ENCODE measurements at regions not wholly inside any gene's neighbourhood (a gene's known extent, or its start where the extent isn't known, plus 50 kb on each side); places are given as distances from the start of the nearest gene placed in this dataset.

DNA sequence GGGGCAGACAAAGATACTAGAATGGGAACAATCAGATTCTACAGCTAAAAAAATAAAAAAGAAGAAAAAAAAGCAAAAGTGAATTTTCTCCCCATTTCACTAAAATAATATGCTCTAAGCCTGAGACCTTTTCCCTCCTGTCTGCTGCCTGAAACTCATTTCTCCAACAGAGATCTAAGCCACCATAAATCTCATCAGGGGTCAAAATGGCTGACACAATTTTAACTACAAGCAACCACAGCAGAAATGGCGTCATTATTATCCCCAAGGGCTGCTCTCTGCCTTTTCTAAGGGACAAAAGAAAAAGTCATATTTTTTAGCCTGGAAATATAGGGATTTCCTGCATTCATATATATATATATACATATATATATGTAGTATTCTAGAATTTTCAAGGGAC is 183.7 kb upstream of the CAMK1G start:
- no peak for DNase-seq (ENCODE audit: low read depth in 2 of 3, low spot score in 2 of 3)

DNA sequence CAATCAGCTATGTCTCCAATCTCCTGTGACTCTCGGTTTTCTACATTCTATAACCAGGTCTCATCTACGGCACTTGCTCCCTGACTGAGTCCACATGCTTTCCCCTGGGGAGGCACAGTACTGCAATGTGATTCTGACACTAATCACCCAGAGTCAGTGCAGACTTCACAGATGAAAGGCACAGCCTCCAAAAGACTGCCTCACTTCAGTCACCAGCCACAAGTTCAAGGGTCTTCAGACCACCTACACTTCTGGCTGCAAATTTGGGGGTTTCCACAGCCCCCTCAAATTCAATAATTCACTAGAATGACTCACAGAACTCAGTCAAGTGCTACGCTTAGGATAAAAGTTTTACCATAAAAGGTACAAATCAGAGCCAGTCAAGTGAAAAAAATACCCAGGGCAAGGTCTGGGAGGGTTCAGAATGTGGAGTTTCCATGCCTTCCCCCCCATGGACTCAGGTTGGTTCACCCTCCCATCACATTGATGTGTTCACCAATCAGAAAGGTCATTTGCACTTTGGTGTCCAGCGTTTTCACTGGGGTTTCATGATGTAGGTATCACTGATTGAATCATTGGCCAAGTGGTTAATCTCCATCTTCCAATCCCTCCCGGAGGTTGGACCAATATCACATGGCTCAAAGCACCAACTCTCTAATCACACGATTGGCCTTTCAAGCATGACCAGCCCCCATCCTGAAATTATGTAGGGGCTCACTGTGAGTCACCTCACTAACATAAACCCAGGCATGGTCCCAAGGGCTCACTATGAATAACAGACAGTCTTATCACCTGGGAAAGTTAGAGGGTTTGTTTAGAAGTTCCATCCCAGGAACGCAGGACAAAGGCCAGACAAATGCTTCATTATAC is 182.9 kb upstream of the CAMK1G start:
- DNase-seq (ENCODE audit: low read depth in 2 of 3, low spot score in 2 of 3) = no peak

DNA sequence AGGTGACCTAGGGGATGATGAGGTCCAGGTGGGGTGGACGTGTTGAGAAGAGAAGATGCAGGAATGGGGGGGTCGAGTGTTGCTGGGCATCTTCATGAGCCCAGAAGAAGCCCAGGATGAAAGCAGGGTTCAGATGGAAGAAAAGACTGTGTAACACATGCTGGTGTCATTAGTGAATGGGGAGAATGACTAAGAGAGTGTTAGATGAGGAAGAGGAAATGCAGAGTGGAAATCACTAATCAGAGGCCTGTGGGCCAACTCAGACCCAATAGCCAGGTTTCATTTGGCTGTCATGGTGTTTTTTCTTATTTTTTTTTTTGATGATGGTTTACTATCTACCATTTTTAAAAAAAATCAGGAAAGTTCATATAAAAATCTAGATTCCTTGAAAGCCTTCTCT is 180.8 kb upstream of the CAMK1G start:
- peak in 1 of 3 donors; percentile 40 for DNase-seq (ENCODE audit: low read depth in 2 of 3, low spot score in 2 of 3)

DNA sequence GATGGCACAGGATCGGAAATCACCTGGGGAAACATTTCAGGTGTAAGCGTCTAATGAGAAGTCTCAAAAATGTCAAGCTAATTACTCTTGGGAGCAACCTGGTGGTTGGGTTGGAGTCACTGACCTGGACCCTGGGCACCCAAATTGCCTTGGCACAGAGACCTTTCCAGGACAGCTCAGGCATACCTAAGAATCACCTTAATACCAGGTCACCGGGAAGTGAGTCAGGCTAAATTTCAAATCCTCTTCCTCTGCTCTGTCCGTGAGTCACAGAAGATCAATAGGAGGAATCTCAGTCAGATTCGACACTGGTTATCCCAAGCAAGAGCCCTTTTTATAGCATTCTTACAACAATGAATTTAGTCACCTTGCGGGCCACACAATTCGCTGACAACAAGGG is 179.6 kb upstream of the CAMK1G start:
- no peak for DNase-seq (ENCODE audit: low read depth in 2 of 3, low spot score in 2 of 3)

DNA sequence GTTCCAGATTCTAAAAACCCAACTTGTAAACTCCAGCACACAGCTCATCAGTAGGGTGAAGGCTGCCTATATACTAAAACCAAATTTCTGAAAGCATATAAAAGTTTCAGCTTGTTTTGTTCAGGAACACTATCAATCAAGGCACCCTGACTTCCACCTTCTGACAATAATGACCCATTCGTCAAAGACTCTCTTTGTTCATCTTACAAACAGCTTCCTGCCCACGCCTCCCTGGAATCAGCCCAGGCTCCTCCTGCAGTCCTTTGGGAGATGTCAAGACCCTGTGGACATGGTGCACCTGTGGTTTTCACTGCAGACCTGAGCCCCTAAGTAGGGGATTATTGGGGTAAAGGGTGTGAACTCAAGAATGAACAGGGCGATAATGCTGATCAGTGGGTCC is 178.9 kb upstream of the CAMK1G start:
- no peak for DNase-seq (ENCODE audit: low read depth in 2 of 3, low spot score in 2 of 3)

DNA sequence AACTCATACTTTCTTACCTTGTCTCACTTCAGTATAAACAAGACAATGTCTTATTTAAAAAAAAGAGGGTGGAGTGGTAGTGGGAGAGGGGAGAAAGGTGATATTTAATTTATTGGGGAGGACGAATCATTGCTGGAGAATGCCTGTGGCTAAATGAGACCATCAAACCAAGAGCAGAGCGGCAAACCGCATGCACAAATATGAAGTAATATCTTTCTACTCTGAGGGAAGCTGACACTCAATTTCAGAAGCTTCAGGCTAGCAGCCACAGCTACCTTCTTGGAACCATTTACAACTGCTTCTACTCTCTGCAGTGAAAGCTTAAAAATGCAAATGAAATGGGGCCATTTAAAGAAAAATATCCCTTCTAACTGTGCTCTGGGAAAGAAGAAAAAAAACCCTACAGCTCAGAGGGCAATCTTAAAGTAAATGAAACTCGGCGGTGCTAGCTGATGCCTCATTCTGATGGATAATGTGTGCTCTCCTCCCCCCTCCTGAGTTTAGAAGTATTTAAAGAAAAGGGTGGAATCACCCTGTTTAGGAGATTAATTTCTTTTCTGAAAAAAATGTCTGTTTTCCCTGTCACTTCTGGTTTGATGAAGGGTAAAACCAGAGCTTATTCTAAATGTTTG is 178.2 kb upstream of the CAMK1G start:
- peak in 1 of 3 donors; percentile 33 for DNase-seq (ENCODE audit: low read depth in 2 of 3, low spot score in 2 of 3)

DNA sequence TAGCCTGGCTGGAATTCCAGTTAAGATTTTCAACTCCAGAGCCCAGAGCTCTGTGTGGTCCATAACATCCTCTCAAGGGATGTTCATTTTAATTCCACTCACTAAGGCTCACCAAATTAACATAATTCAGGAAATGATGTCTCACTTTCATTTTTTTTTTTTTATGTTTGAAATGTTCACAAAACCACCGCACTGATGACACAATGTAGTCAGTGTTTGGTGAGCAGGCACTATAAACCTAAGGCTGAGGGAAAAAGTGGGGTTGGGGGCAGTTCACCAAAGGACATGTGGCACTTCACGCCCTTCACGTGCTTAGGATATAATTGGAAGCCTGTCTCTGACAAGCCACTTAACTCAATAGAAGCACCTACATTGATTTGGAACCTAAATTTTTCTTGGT is 177.3 kb upstream of the CAMK1G start:
- DNase-seq (ENCODE audit: low read depth in 2 of 3, low spot score in 2 of 3) = peak in 1 of 3 donors; percentile 45

DNA sequence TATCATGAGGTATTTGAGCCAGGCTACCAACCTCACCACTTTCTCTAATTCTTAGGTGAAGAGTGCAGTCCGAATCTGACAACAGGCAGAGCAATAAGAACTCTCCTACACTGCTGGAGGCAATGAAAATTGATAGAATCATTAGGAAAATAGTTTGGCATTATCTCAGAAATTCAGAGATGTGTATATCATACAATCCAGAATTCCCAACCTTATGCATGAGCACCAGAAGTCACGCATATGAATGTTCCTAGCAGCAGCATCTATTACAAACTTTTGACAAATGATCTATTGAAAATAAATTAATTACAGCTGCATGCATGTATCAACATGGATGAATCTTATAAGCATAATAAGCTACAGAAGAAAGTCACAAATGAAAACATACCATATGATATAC is 176.9 kb upstream of the CAMK1G start:
- DNase-seq (ENCODE audit: low read depth in 2 of 3, low spot score in 2 of 3) = no peak

DNA sequence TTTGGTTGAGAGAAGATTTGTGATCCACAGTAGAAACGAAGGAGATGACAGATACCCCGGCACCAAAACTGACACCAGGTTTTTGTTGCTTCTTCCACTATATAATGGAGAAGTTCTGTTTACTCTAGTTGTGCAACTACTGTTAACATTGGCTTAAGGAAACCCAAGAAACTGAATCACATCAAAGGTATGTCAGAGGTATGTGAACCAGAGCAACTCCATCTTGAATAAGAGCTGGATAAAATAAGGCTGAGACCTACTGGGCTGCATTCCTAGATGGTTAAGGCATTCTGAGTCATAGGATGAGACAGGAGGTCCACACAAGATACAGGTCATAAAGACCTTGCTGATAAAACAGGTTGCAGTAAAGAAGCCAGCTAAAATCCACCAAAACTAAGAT is 173.7 kb upstream of the CAMK1G start:
- DNase-seq (ENCODE audit: low read depth in 2 of 3, low spot score in 2 of 3) = no peak

DNA sequence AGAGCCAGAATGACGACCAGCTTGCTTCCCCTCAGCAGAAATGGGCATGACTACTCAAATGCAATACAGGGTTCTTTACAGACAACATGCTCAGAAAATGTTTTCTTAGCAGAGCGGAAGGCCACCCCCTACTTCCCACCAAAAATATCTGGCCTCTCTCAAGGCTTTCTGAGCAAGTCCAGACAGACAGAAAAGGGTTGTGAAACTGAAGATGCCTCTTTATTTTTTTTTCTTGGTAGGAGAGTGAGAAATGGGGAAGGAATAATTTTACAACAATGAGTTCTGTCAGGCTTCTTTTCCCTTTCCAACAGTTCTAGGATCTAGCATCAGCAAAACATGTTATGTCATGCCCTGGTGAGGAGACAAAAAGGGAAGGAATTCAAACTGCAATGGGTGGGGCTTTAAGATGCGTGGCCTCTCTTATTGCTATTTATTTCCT is 172.0 kb upstream of the CAMK1G start:
- no peak for DNase-seq (ENCODE audit: low read depth in 2 of 3, low spot score in 2 of 3)

DNA sequence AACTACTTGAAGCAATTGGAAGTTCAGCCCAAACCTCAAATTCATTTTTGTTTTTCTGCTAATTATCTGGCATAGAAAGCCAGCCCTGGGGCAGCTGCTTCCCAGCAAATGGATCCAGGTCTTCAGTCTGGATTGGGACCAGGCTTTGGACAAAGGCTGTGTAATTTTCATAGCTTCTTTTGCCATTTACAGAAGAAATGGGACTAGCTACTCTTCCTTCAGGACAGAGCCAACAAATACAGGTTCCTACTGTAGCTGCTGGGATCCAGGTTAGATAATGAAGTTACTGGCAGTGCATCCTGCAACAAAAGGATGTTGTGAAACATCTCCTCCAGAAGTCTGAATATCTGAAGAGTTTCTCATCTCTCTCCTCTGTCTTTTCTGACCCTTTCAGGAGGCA is 171.5 kb upstream of the CAMK1G start:
- DNase-seq (ENCODE audit: low read depth in 2 of 3, low spot score in 2 of 3) = no peak

DNA sequence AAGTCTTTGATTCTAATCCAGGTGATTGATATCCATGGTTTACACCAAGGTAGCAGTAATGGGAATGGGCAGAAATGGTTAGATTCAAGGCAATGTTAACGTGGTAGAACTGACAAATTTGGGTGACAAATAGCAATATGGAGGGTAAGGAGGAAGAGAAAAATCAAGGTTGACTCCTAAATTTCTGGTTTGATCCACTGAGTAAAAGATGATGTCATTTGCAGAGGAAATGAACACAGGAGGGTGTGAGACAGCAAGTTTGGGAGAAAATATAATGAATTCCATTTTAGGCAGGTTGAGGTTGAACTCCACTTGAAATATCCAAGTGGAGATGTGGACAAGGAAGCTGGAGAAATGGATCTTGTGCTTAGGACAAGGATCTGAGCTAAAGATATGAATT is 170.9 kb upstream of the CAMK1G start:
- DNase-seq (ENCODE audit: low read depth in 2 of 3, low spot score in 2 of 3) = no peak

DNA sequence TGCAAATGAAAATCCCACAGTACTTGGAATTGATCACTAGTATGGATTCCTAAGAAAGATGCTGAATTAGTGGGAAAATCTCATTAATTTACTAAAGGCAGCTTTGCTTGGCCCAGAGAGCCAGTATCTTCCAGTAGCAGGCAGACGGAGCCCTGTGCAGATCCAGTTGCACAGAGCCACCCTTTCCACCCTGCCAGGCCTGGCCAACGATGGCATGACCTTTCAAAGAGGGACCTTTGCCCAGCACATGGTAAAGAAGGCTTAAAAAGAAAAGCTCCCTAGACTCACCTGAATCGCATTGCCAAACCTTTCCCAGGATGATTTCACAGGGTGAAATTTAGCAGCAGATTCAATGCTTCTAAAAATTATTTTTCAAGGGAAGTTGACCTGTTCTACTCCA is 170.5 kb upstream of the CAMK1G start:
- DNase-seq (ENCODE audit: low read depth in 2 of 3, low spot score in 2 of 3) = no peak

DNA sequence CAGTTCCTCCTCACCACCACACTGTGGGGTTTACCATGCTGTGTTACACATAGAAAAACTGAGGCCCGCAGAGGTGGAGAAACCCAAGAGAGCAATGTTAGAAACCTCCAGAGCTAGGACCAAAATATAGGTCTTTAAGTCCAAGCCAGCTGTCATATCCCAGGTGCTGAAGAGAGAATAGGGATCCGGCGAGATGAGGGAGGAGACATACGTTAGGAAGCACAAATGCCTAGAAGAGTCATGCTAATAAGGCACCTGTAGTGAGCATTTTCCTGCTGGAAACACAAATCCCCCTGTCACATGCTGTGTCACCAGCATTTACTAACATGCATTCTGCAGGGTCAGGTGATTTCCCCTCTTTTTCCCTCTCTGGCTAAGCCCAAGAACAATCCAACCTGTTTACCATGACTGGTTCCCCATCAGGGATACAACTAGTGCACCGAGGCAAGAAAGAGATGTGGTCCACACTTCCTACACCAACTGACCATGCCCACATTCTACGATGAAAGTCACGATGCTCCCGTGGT is 168.6 kb upstream of the CAMK1G start:
- no peak for DNase-seq (ENCODE audit: low read depth in 2 of 3, low spot score in 2 of 3)

DNA sequence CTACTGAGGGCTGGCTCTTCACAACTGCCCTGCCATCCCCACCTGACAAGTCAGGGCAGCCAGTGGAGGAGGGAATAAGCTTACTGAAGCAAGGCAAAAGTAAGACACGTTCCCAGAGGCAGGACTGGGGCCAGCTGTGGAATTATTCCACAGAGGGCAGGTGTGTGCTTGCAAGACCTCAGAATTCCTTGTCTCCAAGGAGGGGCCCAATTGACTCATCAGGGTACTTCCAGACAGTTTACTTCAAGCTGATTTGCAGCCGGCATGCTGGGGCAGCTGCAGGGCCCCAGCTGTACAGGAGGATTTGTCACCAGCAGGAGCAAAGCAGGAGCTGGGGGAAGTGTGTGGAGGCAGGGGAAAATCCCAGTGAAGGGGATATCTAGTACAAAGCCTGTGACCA is 167.5 kb upstream of the CAMK1G start:
- no peak for DNase-seq (ENCODE audit: low read depth in 2 of 3, low spot score in 2 of 3)

DNA sequence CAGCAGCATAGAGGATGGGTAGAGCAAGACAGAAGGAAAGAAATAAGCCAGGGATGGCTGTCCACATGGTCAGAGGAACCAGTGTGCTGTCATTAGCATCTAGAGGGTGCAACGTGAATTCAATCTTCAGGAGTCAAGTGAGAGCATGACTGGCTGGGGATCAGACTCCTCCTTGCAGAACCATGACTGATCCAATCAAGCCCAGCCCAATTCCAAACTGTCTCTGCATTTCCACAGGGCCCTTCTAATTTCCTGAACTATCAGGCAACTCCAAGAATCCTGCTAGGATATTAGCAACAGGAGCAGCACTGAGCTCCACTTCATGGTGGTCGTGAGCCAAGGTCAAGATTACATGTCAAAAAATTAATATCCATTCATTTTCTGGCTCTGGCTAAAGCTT is 166.8 kb upstream of the CAMK1G start:
- DNase-seq (ENCODE audit: low read depth in 2 of 3, low spot score in 2 of 3) = no peak

DNA sequence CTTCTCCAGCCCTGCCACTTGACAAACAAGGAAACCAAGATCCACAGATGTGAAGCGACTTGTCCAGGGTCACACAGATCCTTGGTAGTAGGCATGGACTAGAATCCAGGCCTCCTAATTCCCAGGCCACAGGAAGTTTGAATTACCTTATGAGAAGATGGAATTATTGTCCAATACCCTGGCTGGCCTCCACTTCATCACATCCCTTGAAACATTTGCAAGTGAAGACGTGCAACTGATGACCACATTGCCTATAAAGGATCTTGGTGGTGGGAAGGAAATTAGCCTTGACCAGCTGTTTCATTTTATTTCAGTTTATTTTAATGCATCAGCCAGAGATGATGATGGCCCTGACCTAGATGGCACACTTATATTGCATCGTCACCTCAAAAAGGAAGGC is 165.8 kb upstream of the CAMK1G start:
- DNase-seq (ENCODE audit: low read depth in 2 of 3, low spot score in 2 of 3) = no peak

DNA sequence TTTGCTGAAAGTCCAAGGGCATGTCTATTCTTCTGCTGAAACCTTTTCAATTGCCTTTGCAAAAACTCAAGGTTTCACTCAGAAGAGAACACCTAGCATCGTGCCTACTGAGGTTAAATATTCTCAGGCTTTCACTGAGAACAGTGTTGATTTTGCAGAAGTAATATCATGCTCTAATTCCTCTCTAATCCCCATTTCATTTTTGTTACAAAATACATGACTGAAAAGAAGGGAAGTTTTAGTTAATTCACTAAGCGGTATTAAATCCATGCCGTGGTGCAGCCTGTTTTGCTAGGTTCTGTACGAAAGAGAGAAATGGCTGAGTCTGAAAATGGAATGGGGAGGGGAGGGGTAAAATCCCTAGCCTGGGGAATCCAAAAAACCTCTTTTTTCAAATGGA is 163.2 kb upstream of the CAMK1G start:
- DNase-seq (ENCODE audit: low read depth in 2 of 3, low spot score in 2 of 3) = no peak

DNA sequence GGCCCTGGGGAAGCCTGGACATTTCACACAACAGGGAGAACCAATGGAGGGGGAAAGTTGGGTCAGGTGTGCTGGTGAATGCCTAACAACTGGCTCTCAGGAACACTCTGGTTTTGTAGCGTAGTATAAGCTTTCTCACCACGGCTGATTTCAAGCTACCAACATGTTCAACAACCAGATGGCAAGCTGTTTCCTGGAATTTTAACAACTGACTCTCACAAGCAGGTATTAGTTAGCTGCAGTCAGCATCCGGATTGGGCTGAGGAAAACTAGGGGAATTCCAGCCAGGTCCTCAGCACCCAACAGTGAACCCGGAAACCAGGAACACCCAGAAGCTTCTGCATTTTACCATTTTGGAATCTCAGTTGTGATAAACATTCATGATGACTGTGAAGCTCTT is 162.3 kb upstream of the CAMK1G start:
- DNase-seq (ENCODE audit: low read depth in 2 of 3, low spot score in 2 of 3) = peak in 1 of 3 donors; percentile 22

DNA sequence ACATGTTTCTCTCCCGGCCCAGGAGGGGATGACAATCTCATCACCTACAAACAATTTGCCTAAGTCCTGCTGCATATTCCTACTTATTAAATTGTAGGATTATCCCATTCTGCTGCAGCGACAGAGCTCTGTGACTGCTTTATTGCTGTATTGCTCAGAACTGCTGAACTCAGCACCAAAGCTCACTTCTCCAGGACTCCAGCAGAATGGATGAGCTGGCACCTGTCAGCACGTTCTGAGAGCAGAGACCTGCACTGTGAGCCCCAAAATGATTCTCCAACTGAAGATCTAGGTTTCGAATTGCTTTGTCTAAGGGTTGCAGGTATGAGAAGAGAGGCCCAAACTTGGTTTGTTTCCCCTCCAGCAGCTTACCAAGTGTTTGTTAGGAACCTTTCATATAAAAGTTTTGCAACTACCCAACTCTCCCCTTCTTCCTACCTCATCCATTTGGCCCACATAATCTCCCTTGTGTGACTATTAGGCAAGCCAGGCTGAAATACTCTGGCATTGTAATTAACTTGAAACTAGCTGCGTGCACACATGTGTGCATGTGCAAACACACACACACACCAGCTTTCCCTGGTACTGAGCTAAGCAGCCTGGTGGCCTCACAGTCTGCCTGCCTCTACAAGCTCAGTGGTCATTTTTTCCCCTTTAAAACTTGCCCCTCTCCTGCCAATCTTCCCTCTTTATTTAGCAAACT is 161.4 kb upstream of the CAMK1G start:
- no peak for DNase-seq (ENCODE audit: low read depth in 2 of 3, low spot score in 2 of 3)

DNA sequence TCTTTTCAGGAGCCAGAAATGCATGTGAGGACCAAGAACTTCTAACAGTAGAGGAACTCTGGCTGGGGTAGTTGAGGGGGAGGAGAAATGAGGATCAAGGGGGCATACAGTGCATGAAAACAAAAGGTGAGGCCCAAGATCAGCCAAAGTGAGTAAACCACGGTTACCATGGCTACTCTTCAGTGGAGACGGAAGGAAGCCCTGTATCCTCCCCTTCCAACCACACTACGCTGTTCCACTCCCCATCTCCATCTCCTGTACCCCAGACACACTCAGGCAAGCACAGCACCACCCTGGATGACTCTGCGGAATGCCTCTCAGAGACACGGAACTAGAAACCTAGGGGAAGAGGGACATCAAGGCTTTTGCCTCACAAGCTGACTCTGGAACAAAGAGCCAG is 157.6 kb upstream of the CAMK1G start:
- DNase-seq (ENCODE audit: low read depth in 2 of 3, low spot score in 2 of 3) = peak in 2 of 3 donors; percentile 63 to 81

DNA sequence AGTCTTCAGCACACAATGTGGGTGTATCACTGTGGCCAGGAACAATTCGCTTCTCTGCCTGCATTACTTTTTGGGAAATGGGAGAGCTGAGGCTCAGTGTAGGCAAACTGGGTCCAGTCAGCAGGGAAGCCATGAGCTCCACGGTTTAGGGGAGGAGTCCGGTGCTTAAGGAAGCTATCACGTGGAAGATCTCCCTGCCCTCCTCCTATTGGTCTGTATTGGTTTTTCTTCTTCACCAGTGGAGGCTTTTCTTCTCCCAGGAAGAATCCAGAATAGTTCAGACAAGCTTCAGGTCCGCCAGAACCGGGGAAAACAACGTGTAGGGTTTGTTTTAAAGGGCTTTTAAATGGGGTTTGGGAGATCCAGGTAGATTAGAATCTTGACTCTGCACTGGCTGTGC is 156.2 kb upstream of the CAMK1G start:
- DNase-seq (ENCODE audit: low read depth in 2 of 3, low spot score in 2 of 3) = no peak
